AG20443 (cell line): ENCODE measurements at regions not wholly inside any gene's neighbourhood (a gene's known extent, or its start where the extent isn't known, plus 50 kb on each side); places are given as distances from the start of the nearest gene placed in this dataset.
"Not testable (repeated sequence)": the region's sequence is repeated elsewhere in the genome, so short reads cannot be mapped to it uniquely, and the experiment has no call there.

ENCODE experiments used
- DNase-seq: peaks from one replicate; pipeline ENCODE4 v3.0.0; 2012; ENCODE audit warnings: low spot score, mixed read lengths

GRCh38 chr6:120354452-120355098 lies 979.7 kb downstream of the TBC1D32 start:
- no peak for DNase-seq

GRCh38 chr6:120352491-120352890 lies 981.8 kb downstream of the TBC1D32 start:
- no peak for DNase-seq

DNA sequence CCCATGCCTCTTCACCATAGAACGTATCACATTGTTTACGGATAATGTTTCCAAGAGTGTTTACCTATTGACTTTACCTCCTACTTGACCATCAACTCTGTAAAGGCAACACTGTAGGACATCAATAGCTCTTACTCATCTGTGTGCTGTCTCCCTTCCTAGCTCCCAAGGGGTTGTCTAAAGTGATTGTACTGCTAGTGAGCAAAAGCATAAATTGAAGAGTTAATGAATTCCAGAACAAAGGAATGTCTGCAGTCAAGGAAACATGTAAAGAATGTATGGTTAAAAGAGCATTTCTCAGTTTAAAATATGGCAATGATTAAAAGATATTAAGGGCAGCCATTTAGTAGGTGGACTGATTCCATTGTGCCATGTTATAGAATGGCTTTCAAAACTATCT lies 985.4 kb downstream of the TBC1D32 start:
- DNase-seq = no peak

DNA sequence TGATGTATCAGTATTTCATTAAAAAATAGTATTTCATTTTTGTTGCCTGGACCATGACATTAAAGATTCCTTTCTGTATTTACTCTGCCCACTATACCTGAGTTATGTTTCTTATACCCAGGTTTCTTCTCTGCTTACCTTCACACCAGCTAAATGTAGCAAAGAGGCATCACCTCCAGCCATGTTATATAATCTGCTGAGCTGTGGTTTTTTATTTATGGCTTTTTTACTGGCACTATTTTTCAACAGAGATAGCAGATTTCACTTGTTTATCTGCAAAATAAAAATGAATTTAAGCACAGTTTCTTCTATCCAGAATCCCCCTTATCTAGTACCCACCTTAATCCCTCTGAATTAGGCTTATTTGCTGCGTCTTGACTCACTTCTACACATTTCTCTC lies 979.0 kb upstream of the MAN1A1 start:
- DNase-seq = no peak

- DNase-seq = no peak
Observed at GRCh38 chr6:120320481-120321162, 971.1 kb upstream of the MAN1A1 start.

- no peak for DNase-seq
Observed at GRCh38 chr6:120304223-120304622, 954.7 kb upstream of the MAN1A1 start.

DNA sequence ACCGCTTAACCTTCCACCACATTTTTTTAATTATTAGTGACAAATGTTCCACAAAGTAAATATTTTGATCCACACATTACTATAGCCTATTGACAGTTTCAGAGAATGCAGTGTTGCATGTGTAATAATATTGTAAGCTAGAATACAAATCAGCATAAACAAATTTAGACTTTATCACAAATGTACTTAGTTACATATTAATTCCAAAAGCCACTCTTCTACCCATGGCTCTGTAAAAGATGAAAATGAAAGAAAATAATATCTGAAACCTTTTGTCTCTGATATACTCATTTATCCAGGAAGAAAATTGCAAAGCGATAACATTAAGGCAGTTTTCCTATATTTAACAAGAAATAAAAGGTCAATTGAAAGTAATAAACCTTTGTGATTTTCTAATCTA lies 954.0 kb upstream of the MAN1A1 start:
- DNase-seq = no peak

GRCh38 chr6:120302041-120302440 lies 952.5 kb upstream of the MAN1A1 start:
- DNase-seq = no peak

DNA sequence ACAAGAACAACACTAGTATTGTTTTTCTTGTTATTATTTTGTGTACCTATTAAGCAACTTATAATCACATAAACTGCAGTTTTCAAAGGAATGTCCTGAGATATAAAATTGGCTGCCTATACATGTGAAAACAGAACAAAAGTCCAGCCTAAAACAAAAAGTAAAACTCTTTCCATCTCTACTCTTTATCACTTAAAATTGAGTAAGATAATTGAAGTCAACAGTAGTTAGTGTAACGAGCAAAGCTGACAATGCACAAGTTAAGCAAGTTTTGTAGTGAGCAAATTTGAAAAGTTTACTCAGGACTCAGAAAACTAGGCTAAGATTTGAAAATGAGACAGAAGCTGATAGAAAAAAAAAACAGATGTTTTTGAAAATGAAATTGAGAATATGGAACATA lies 941.4 kb upstream of the MAN1A1 start:
- no peak for DNase-seq

- DNase-seq = no peak
Observed at GRCh38 chr6:120282005-120282404, 932.4 kb upstream of the MAN1A1 start.

GRCh38 chr6:120279466-120280167 lies 930.1 kb upstream of the MAN1A1 start:
- no peak for DNase-seq

GRCh38 chr6:120278689-120279396 lies 929.3 kb upstream of the MAN1A1 start:
- no peak for DNase-seq

DNA sequence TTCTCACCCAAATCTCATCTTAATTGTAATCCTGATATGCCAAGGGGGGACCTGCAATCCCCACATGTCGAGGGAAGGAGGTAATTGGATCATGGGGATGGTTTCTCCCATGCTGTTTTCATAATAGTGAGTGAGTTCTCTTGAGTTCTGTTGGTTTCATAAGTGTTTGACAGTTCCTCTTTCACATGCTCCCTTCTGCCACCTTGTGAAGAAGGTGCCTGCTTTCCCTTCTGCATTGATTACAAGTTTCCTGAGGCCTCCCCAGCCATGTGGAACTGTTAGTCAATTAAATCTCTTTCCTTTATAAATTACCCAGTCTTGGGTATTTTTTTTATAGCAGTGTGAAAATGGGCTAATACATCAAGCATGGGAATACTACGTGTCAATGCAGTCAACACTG lies 925.0 kb upstream of the MAN1A1 start:
- no peak for DNase-seq

- DNase-seq = no peak
Observed at GRCh38 chr6:120273411-120273810, 923.9 kb upstream of the MAN1A1 start.

GRCh38 chr6:120272038-120272437 lies 922.5 kb upstream of the MAN1A1 start:
- DNase-seq = no peak

DNA sequence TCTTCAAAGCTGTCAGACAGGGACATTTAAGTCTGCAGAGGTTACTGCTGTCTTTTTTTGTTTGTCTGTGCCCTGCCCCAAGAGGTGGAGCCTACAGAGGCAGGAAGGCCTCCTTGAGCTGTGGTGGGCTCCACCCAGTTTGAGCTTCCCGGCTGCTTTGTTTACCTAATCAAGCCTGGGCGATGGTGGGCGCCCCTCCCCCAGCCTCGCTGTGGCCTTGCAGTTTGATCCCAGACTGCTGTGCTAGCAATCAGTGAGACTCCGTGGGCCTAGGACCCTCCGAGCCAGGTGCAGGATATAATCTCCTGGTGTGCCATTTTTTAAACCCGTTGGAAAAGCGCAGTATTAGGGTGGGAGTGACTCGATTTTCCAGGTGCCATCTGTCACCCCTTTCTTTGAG lies 918.7 kb upstream of the MAN1A1 start:
- not testable (repeated sequence) for DNase-seq

DNA sequence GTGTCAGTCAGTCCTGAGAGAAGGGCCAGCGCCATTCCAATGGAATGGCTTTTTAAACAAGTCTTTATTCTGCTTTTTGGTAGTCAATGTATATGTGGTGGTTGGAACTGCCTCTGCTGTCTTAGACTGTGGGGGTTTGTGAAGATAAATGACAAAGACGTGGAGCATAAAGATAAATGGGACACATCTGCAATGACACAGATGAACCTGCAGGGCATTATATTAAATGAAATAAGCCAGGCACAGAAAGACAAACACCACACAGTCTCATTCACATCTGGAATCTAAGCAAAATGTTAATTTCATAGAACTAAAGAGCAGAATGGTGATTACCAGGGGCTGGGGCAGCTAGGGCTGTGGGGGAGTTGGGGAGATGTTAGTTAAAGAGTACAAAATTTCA lies 912.8 kb upstream of the MAN1A1 start:
- DNase-seq = no peak

GRCh38 chr6:120260636-120261035 lies 911.1 kb upstream of the MAN1A1 start:
- no peak for DNase-seq

GRCh38 chr6:120254651-120255050 lies 905.1 kb upstream of the MAN1A1 start:
- DNase-seq = no peak

- no peak for DNase-seq
Observed at GRCh38 chr6:120248451-120248850, 898.9 kb upstream of the MAN1A1 start.

DNA sequence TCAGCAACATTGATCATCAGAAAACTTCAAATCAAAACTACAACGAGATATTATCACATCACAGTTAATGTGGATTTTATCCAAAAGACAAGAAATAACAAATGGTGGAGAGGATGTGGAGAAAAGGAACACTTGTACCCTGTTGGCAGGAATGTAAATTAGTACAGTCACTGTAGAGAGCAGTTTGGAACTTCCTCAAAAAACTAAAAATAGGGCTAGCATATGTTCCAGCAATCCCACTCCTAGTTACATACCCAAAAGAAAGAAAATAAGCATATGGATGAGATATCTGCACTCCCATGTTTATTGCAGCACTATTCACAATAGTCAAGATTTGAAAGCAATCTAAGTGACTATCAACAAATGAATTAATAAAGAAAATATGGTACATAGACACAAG lies 887.7 kb upstream of the MAN1A1 start:
- DNase-seq = no peak

- no peak for DNase-seq
Observed at GRCh38 chr6:120230008-120230407, 880.4 kb upstream of the MAN1A1 start.

DNA sequence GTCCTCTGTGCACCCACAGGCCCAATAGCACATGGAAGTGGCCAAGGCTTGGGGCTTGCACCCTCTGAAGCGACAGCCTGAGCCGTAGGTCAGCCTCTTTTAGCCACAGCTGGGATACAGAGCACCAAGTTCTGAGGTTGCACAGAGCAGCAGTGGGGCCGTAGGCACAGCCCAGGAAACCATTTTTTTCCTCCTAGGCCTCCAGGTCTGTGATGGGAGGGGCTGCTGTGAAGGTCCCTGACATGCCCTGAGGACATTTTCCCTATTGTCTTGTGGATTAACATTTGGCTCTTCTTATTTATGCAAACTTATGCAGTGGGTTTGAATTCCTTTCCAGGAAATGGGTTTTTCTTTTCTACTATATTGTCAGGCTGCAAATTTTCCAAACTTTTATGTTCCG lies 878.7 kb upstream of the MAN1A1 start:
- no peak for DNase-seq
